GM12878 (cell line): ENCODE measurements at regions not wholly inside any gene's neighbourhood (a gene's known extent, or its start where the extent isn't known, plus 50 kb on each side); places are given as distances from the start of the nearest gene placed in this dataset.

ENCODE experiments used
- ATAC-seq: fragments of 200-7000 bp; cut with Tn5 transposase; 3 replicates; pipeline ENCODE4 v1.9.1; 2020; ENCODE audit warnings: mild to moderate bottlenecking, moderate library complexity
- BruUV-seq: library from RNA; stranded (reverse); fragments of 400-500 nt; replicated peaks from 2 replicates; lab custom pipeline; 2021; lab: Mats Ljungman, UMichigan
- CTCF ChIA-PET: fragments of 300-600 bp; sonication (Branson Sonifier 250); formaldehyde crosslinking; extraction: SDS; loops from one replicate; lab custom pipeline; 2021; ENCODE audit warnings: inconsistent platforms; lab: Yijun Ruan, JAX
- POLR2A ChIA-PET: fragments of 350-600 bp; formaldehyde crosslinking; extraction: SDS; loops from one replicate; lab custom pipeline; 2021; ENCODE audit warnings: inconsistent platforms; lab: Charles Lee
- RAD21 ChIA-PET: fragments of 300-600 bp; sonication (Branson Sonifier 250); formaldehyde crosslinking; loops from one replicate; lab custom pipeline; 2023; ENCODE audit warnings: antibody characterized with exemption; ENCODE audit not compliant: unreplicated experiment; lab: Charles Lee
- SMC1A ChIA-PET: fragments of 300-600 bp; sonication (Branson Sonifier 250); formaldehyde crosslinking; loops from one replicate; lab custom pipeline; 2023; ENCODE audit not compliant: unreplicated experiment, uncharacterized antibody; lab: Charles Lee
- DNase-seq: peaks from one replicate; pipeline ENCODE4 v3.0.0-alpha.2; 2011; ENCODE audit warnings: low read depth, low spot score
- FAIRE-seq: peaks from 3 replicates; lab custom pipeline; 2011; peaks lifted over from hg19 to GRCh38; lab: Jason Lieb, UNC
- H2AFZ ChIP-seq: 2 replicates; pipeline ENCODE4 v1.6.0; 2011; ENCODE audit warnings: low read depth, low read length, control low read depth; ENCODE audit not compliant: control insufficient read depth
- H3K27ac ChIP-seq: 2 replicates; pipeline ENCODE4 v1.5.1; 2011; ENCODE audit warnings: control low read depth; ENCODE audit not compliant: control insufficient read depth, insufficient read depth
- H3K27me3 ChIP-seq, 2 experiments: replicated peaks in 1 of 2; 2 replicates each; pipeline versions ENCODE4 v1.6.0 to v1.6.1; 2011; ENCODE audit warnings: low read length in 1 of 2; ENCODE audit not compliant: control insufficient read depth in 2 of 2, insufficient read depth in 2 of 2
- H3K36me3 ChIP-seq, 2 experiments: 2 replicates each; pipeline ENCODE4 v1.5.1; 2011; ENCODE audit warnings: low read length in 1 of 2; ENCODE audit not compliant: control insufficient read depth in 2 of 2, insufficient read depth in 2 of 2
- H3K4me1 ChIP-seq: 2 replicates; pipeline ENCODE4 v1.6.1; 2011; ENCODE audit warnings: mild to moderate bottlenecking, low read length, moderate library complexity, mixed read lengths; ENCODE audit not compliant: control insufficient read depth, insufficient read depth
- H3K4me2 ChIP-seq: 2 replicates; pipeline ENCODE4 v1.6.0; 2011; ENCODE audit warnings: control low read depth; ENCODE audit not compliant: control insufficient read depth, insufficient read depth
- H3K4me3 ChIP-seq: fragments of 200-600 bp; sonication (generic); 2 replicates; pipeline ENCODE4 v1.5.1; 2016
- H3K79me2 ChIP-seq: 2 replicates; pipeline ENCODE4 v1.6.0; 2011; ENCODE audit warnings: low read length; ENCODE audit not compliant: control insufficient read depth, insufficient read depth
- H3K9ac ChIP-seq: 2 replicates; pipeline ENCODE4 v1.8.0; 2011; ENCODE audit warnings: low read length, control low read depth, mixed read lengths; ENCODE audit not compliant: control insufficient read depth, insufficient read depth
- H3K9me3 ChIP-seq: replicated peaks from 3 replicates; pipeline ENCODE4 v1.5.1; 2011; ENCODE audit warnings: mild to moderate bottlenecking, low read length; ENCODE audit not compliant: control insufficient read depth, insufficient read depth
- H4K20me1 ChIP-seq: 2 replicates; pipeline ENCODE4 v1.6.0; 2011; ENCODE audit not compliant: control insufficient read depth, insufficient read depth
- ESRRA ChIP-seq: IDR thresholded peaks from 2 replicates; pipeline ENCODE4 v1.6.1; 2012; ENCODE audit warnings: mild to moderate bottlenecking, low read length, improper control_type of control experiment
- NR2C1 ChIP-seq: fragments of 450-650 bp; IDR thresholded peaks from 2 replicates; pipeline ENCODE4 v1.6.1; 2017; ENCODE audit warnings: antibody characterized with exemption, mild to moderate bottlenecking, moderate library complexity
- NR2C2 ChIP-seq: IDR thresholded peaks from 2 replicates; pipeline ENCODE4 v1.6.1; 2011; ENCODE audit warnings: borderline replicate concordance, low read depth; ENCODE audit not compliant: control insufficient read depth, insufficient read length
- PKNOX1 ChIP-seq: fragments of 450-650 bp; IDR thresholded peaks from 2 replicates; pipeline ENCODE4 v1.6.1; 2016; ENCODE audit warnings: mild to moderate bottlenecking
- SIN3A ChIP-seq: IDR thresholded peaks from 2 replicates; pipeline ENCODE4 v1.6.1; 2012; ENCODE audit warnings: low read depth, low read length, improper control_type of control experiment
- SUPT20H ChIP-seq: IDR thresholded peaks from 2 replicates; pipeline ENCODE4 v1.6.1; 2011; ENCODE audit warnings: low read depth, mild to moderate bottlenecking, low read length, moderate library complexity, borderline replicate concordance; ENCODE audit not compliant: control insufficient read depth
- USF2 ChIP-seq: IDR thresholded peaks from 2 replicates; pipeline ENCODE4 v1.6.1; 2011; ENCODE audit warnings: low read depth, low read length, improper control_type of control experiment, borderline replicate concordance
- WGBS: methylation state at CpG from one replicate; pipeline ENCODE4 v1.1.6; 2016; ENCODE audit warnings: low lambda C conversion rate; ENCODE audit not compliant: insufficient replicate concordance, insufficient coverage; ENCODE audit errors: missing lambda C conversion rate; 5-methylcytosine and 5-hydroxymethylcytosine counted together
- in situ Hi-C: fragments of 300-500 bp; cut with MboI; formaldehyde crosslinking; loops from 9 replicates; pipeline ENCODE4 v1.14.3; 2018; ENCODE audit warnings: mixed read lengths
- intact Hi-C: fragments of 100-400 bp; cut with micrococcal nuclease; formaldehyde crosslinking; loops from one replicate; pipeline ENCODE4 v1.14.2; 2022; ENCODE audit not compliant: unreplicated experiment
- TF ChIP-seq, protein P1 (sequence below): fragments of 450-650 bp; formaldehyde crosslinking; IDR thresholded peaks from 2 replicates; pipeline ENCODE4 v1.5.0; 2022; ENCODE audit warnings: mild to moderate bottlenecking, missing genetic modification characterization
- TF ChIP-seq, protein P2 (sequence below): IDR thresholded peaks from 2 replicates; pipeline ENCODE4 v1.6.1; 2012; ENCODE audit warnings: low read depth, low read length, improper control_type of control experiment
- TF ChIP-seq, protein P3 (sequence below): fragments of 450-650 bp; IDR thresholded peaks from 2 replicates; pipeline ENCODE4 v1.6.1; 2017; ENCODE audit warnings: antibody characterized with exemption, mild to moderate bottlenecking, moderate library complexity

- no peak overlapping the region for H3K4me3 ChIP-seq
- H3K36me3 ChIP-seq: no peaks in the 10 kb centered on the region
- H4K20me1 ChIP-seq: no peaks in the 10 kb centered on the region
- no peak for ATAC-seq
- no peak overlapping the region for H3K4me2 ChIP-seq
- DNase-seq: no peak
- no TSS peak for BruUV-seq
- ChIA-PET SMC1A (no interaction called here), POLR2A (no interaction called here), RAD21 (no interaction called here), CTCF (interaction anchor here (0.6 kb wide), 1 partner anchor 93 kb away, joined by 4 read pairs; no protein-coding TSS in a partner anchor)
- no peak overlapping the region for H3K9ac ChIP-seq
- H3K27me3 ChIP-seq: no peaks in the 10 kb centered on the region
- peaks cover 5% of the 10 kb centered on the region; the same call in 1 of the 2 replicates for H3K4me1 ChIP-seq
- no peaks in the 10 kb centered on the region for H3K9me3 ChIP-seq
- intact Hi-C loops (no loop called here), in situ Hi-C loops (no loop called here)
- no peak overlapping the region for H3K27ac ChIP-seq
- WGBS: 54% methylated on average over 1 of the region's 1 CpG
- no peak for FAIRE-seq
- no peaks in the 10 kb centered on the region for H3K79me2 ChIP-seq
- no peak for TF ChIP-seq NR2C2
- no peak for TF ChIP-seq SIN3A
- TF ChIP-seq, protein P1, sequence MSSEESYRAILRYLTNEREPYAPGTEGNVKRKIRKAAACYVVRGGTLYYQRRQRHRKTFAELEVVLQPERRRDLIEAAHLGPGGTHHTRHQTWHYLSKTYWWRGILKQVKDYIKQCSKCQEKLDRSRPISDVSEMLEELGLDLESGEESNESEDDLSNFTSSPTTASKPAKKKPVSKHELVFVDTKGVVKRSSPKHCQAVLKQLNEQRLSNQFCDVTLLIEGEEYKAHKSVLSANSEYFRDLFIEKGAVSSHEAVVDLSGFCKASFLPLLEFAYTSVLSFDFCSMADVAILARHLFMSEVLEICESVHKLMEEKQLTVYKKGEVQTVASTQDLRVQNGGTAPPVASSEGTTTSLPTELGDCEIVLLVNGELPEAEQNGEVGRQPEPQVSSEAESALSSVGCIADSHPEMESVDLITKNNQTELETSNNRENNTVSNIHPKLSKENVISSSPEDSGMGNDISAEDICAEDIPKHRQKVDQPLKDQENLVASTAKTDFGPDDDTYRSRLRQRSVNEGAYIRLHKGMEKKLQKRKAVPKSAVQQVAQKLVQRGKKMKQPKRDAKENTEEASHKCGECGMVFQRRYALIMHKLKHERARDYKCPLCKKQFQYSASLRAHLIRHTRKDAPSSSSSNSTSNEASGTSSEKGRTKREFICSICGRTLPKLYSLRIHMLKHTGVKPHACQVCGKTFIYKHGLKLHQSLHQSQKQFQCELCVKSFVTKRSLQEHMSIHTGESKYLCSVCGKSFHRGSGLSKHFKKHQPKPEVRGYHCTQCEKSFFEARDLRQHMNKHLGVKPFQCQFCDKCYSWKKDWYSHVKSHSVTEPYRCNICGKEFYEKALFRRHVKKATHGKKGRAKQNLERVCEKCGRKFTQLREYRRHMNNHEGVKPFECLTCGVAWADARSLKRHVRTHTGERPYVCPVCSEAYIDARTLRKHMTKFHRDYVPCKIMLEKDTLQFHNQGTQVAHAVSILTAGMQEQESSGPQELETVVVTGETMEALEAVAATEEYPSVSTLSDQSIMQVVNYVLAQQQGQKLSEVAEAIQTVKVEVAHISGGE: no peak
- TF ChIP-seq PKNOX1: no peak
- TF ChIP-seq, protein P2, sequence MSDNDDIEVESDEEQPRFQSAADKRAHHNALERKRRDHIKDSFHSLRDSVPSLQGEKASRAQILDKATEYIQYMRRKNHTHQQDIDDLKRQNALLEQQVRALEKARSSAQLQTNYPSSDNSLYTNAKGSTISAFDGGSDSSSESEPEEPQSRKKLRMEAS: no peak
- no peak for TF ChIP-seq ESRRA
- TF ChIP-seq SUPT20H: no peak
- no peak for TF ChIP-seq USF2
- TF ChIP-seq NR2C1: no peak
- TF ChIP-seq, protein P3, sequence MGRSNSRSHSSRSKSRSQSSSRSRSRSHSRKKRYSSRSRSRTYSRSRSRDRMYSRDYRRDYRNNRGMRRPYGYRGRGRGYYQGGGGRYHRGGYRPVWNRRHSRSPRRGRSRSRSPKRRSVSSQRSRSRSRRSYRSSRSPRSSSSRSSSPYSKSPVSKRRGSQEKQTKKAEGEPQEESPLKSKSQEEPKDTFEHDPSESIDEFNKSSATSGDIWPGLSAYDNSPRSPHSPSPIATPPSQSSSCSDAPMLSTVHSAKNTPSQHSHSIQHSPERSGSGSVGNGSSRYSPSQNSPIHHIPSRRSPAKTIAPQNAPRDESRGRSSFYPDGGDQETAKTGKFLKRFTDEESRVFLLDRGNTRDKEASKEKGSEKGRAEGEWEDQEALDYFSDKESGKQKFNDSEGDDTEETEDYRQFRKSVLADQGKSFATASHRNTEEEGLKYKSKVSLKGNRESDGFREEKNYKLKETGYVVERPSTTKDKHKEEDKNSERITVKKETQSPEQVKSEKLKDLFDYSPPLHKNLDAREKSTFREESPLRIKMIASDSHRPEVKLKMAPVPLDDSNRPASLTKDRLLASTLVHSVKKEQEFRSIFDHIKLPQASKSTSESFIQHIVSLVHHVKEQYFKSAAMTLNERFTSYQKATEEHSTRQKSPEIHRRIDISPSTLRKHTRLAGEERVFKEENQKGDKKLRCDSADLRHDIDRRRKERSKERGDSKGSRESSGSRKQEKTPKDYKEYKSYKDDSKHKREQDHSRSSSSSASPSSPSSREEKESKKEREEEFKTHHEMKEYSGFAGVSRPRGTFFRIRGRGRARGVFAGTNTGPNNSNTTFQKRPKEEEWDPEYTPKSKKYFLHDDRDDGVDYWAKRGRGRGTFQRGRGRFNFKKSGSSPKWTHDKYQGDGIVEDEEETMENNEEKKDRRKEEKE: no peak
- no peak overlapping the region for H2AFZ ChIP-seq
Observed at GRCh38 chr7:11319491-11320274, 346.0 kb downstream of the PHF14 start.
